NOMO-1 (cell line): ENCODE measurements at regions not wholly inside any gene's neighbourhood (a gene's known extent, or its start where the extent isn't known, plus 50 kb on each side); places are given as distances from the start of the nearest gene placed in this dataset.

Experiments used
- DNase-seq, 2 experiments: peaks; one replicate each; lab custom pipeline; 2025; ENCODE audit not compliant: unreplicated experiment in 2 of 2; lab: John Stamatoyannopoulos, UW

DNA sequence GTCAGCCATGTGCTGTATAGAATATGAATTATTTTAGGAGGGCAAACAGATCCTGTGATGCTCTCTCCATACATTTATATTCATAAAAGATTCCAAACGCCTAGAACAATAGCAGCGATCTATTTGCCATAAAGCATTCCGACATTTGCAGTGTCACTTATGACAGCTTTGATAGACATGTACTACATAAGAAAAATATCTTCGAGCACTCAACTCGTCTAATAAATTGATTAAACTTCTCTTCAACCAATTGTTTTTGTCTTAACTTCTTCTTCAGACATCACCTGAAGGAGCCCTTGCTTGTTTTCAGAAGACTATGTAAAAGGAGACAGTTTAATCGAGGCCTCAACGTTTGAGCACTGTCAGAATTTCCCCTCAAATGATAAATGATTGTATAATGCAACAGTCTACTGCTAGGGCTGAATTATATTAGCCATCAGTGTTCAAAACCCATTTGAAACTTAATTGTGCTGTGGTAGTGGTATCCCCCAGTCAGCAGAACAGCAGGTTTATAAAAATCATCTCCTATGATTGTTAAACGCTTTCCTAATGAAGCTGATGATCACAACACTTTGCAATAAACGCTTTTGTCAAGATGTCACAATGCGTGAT, 158.0 kb upstream of the MGMT start:
- no peak for DNase-seq

DNA sequence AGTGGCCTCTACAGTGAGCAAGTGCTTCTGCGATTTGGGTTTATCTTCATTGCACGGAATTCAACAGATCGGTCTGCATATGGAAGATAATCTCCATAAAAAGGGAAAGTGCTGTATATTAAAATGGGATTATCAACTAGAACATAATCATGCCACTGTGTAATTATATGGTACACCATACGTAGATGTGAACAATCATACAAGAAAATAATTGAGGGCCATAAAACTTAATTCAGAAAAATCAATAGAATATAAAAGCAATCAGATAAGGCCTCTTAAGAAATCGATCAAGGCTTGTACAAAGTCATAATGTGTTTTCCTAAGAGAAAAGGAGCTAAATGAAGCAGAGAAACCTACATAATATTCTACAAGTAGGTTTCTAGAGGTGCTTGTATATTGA, 157.5 kb upstream of the MGMT start:
- no peak for DNase-seq

DNA sequence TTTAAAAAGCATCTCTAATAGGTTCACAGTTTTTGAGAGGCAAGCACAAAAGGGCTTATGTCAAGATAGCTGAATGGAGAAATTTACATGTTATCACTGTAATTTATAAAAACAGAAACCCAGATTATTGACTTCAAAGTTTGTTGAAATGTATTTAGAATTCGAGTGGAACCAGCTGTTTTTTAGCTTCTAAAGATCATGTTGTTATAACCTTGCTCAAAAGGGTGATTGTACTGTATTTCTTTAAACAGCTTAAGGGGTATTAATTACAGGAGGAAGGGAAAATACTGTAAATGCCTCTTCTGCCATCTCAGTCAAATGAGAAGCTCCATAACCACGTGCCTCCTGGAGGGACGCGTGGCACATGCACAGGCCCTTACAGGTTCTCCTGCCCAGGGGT, 156.2 kb upstream of the MGMT start:
- DNase-seq, result no peak

DNA sequence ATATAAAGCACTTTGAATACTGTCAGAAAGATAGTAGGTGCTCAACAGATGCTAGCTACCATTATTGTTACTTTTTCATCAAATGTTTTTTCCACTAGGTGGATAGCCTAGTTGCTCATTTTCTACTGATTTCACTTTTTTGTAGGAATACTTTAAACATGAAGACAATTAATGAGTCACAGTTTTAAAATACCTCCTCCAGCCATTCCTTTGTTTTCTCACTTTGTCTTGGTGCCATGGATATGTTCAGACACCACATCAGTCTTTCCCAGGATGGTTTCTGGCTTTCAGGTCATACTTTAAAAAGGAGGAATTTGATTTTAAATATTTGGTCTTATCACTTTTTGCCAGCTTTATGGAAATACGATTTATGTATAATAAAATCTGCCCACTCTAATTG, 147.1 kb upstream of the MGMT start:
- no peak for DNase-seq

DNA sequence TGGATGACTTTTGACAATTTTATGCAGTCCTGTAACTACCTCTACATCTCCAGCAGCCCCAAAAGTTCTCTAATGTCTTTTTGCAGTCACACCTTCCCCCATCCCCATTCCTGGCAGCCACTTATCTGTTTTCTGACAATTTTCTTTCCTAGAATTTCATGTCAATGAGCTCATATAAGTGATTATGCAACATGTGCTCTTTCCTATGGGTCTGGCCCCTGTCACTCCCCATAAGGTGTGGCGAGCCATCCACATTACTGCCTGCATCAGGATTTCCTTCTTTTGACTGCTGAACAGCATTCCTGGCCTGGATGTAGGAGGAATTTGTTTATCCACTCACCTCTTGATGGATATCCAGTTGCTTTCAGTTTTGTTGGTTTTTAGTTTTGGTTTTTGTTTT, 146.7 kb upstream of the MGMT start:
- no peak for DNase-seq

DNA sequence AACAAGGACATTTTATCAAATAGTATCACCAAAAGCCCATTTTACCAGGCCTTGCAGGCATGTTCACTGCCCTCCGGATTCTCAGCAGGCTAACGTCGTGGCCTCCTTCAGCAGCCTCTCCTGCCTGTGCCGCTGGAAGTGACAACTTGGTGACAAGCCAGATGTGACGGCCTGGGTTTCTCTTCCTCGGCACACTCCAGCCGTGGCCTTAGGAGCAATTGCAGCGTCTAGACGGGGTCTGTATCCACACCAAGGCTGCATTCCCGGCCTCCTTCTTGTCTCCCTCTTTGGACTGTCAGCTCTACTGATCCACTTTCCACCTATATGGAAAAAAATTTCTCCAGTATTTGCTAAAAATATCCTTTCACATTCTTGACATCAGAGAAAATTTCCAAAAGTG, 145.3 kb upstream of the MGMT start:
- DNase-seq, result no peak

DNA sequence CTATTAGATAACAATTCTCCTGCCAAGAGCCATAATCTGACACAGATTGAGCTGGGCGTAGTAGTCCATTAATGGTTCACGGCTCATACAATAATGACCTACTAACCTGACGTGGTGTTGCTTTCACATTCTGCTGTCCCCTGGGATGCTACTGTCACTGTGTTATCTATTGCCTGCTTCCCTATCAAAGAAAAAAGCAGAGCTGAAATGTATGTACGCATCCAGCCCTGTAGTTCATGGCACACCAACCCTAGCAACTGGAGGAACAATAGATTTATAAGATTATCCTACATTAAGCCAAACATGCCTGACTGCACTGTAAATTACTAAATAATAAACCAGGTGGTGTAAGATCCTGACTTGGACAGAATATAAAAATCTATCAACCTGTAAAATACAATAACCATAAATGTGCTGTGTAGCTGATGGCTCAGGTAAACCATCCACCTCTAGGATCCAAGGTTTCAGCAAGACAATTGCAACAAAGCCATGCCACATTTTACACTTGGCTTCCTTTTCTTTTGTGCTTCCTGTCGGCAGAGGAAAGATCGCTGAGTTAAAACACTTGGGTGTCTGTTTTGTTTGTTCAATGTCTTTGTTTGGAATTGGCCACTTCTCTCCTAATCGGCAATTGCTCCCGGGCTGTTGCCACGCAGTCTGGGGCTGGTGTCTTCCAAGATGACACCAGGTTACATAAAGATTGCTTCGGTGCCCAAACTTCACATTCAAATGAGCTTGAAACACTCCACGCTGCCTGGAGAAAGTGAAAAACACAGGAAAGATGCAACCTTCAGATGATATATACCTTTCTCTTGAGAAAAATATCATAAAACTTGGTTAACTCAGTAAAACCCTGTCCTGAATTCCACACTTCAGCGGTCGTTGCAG, 143.9 kb upstream of the MGMT start:
- no peak for DNase-seq

DNA sequence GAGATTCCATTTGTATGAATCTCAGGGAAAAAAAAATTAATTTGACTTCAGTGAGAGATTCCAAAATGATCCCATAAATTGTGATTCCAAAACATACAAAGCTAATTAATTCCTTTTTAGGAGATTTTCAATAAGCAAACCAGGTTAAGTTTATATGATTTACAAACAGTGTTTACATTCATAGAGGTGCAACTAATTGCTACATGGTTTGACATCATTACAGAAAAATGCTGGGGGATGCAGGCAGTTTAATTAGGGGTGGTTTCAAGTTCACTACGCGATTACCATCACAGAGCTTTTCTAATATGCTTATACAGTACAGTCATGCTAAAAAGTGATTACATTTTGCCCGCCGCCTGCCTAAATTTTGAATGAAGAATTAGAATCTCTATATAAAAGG, 143.2 kb upstream of the MGMT start:
- DNase-seq, result no peak

DNA sequence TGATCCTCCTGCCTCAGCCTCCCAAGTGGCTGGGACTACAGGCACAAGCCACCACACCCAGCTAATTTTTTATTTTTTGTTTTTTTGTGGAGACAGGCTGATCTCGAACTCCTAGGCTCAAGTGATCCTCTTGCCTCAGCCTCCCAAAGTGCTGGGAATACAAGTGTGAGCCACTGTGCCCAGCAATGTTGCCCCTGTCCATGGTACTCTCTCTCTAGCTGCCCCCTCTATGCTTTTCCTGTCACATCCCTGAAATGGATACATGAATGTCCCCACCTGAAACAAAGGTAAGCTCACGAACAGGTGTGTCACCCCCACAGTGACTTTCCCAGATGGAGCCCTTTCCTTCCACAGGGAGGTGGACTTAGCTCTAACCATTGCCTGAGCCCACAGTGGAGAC, 141.1 kb upstream of the MGMT start:
- no peak for DNase-seq

DNA sequence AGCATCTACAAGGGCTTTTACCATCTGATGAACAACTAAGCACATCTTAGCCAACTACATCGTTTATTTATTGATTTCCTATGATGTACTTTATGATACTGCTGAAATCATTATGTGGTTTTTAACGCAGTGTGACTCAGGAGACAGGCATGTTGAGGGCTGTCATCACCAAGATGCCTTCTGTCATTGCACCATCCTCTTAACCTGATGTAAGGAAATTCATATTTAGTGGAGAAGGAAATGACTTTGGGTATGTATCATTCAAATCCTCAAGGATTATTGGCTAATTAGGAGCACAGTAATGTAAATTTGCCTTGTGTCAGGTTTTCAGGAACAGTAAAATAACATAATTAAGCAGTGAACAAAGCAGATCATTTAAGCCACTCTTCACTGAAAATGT, 138.5 kb upstream of the MGMT start:
- DNase-seq, result no peak

DNA sequence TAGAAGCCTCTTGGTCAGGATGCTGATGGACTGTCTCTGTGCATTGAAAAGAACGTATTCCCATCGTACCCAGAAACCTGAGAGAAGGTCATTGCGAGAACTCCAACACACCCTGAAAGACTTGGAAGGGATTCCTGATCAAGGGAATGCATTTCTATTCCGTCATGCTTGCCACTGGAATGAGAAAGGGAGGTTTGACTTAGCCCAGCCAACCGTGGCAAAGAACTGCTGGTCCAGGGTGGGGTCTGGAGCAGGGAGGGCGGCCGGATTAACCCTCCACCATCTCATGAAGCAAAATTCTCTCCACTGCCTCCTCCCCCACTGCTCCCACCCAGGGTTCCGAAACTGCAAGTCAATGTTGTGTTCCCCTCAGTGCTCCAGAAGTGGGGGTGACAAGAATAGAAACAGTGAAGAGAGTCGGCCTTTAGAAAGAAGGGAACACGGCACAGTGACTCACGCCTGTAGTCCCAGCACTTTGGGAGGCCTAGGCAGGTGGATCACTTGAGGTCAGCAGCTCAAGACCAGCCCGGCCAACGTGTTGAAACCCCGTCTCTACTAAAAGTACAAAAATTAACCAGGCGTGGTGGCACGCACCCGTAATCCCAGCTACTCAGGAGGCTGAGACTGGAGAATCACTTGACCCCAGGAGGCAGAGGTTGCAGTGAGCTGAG, 137.5 kb upstream of the MGMT start:
- DNase-seq, result no peak

DNA sequence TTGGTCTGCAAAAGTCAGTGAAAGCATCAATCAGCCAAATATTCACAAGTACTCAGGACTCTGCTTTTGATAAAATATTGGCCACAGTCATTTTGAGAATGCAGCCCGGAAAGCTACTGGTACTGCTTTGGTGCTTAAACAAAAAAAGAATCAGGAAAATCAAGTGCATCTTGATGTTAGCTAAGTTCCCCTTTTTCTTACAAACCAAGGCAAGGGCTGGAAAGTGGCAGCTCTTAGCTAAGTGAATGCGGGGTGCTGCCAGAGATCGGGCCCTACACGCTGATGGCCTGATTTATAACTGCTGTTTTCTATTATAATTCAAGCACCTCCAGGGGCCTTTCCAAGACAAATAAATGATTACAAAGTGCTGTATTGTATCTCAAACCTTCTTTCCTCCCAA, 136.8 kb upstream of the MGMT start:
- no peak for DNase-seq

DNA sequence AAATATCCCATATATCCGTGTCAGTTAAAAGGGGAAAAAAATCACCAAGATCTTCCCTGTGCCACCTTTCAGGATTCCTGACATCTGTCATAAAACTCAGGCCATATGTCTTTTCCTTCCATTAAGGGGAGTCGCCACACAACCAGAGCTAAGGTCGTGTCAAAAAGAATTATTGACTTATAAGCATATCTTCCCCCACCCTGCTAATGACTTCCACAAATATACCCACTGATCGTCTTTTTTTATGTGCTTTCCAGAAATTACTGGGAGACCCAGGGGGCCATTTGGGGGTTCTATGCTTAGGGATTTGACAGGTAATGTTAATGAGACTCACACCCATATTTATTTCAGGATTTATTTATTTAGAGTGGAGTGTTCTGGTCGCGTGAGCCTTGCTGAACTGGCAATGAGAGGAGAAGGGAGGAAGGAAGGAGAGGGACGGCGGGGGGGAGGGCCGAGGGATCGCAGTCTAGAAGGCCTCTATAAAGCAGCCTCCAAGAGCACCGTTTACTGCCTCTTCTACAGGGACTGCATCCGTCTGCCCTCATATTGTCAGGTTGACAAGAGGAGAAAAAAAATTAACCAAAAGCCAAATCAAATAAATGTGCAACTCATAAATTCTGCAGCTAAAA, 135.7 kb upstream of the MGMT start:
- no peak for DNase-seq

DNA sequence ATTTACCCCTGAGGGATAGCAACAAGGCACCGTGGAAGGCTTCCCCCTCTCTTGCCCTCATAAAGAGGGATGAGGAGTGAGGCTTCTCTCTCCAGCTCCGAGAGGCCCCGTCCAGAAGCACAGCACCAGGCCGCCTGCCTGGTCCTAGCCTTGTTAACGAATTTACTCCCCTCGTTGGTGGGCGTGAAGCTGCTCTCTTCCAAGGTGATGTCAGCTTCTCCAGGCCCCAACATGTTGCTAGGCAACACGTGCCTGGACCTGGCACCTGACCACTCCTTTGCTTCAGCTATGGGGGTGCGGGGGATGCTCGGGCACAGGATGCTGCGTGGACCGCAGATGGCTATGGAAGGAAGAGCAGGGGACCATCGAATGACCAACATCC, 135.2 kb upstream of the MGMT start:
- DNase-seq, result no peak

DNA sequence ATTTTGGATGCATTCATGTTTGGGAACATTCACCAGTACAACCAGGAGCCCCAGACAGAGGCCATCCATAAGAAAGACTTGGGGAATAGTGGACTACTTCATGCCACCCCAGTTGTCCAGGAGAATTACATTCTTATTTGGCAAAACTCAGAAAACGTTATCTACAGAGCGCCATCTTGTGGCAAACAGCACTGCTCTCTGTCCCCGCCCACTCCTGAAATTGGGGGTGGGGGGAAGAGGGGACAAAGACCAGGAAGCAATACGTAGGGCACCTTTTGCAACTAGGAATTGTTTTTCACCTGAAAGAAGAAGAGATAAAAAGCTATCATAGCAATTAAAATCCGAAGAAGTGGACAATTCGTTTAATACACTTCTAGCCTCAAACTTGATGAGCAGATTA, 134.6 kb upstream of the MGMT start:
- no peak for DNase-seq

DNA sequence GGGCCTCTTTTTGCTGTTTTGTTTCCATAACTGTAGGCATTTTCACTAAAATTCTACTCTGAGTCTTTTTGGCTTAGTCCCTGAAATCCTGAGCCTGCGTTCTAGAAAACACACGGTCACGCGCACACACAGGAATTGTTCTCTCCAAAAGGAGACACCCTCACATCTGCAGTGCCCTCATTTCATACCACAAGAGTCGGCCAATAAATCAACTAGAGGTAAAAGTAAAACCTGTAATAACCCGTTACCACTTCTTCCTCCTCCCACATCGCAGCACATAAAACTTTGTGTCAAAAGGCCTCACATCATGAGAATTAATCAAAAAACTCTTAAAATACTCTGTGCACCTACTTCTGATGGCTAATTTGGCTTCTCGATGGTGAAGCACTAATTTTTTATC, 133.3 kb upstream of the MGMT start:
- DNase-seq, result no peak

DNA sequence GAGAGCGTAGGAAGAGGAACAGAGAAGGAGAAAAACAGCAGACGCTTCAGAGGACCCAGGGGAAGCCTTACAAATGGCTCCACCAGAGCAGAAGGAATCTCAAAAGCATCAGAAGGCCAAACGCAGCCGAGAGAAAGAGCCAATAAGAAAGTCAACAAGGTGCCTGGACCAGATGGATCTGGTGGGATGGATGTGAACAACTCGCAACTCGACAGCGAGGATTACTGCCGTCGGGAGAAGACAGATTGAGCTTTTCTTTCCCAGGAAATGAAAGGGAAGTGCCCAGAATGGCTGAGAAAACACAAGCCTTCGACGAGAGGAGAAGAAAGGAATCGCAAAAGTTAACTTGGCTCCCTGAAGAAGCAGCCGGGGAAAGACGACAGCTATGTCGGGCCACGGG, 132.8 kb upstream of the MGMT start:
- DNase-seq, result no peak

DNA sequence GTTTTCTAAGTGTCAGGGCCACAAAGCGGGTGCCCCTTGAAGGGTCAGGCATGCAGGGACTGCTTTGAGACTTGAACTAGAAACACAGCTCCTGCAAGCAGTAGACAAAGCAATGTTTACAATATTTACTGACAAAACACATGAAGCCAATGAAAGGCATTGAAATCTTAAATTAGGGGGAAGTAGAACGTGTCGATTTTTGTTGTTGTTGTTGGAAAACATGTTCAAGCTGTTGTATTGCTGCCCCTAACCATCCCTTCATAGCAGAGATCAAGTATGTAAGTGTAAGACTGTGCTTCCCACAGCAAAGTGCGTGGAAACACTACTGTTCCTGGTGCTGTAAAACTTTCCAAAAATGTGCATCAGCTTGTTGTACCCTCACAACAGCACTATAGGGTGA, 131.6 kb upstream of the MGMT start:
- no peak for DNase-seq

DNA sequence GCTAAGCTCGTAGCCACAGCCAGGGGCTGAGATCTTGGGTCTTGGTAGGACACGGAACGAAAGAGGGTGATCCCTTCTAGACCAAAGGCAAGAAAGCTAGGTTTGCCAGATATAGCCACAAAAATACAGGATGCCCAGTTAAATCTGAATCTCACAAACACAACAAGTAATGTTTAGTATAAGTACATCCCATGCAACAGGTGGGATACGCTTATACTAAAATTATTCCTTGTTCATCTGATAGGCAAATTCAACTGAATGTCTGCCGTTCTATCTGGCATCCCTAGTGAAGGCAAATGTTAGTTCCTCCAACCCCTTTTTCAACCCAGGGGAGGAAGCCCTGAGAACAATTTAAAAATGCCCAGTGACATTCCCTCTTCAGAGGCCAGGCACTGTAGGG, 131.1 kb upstream of the MGMT start:
- DNase-seq, result no peak

DNA sequence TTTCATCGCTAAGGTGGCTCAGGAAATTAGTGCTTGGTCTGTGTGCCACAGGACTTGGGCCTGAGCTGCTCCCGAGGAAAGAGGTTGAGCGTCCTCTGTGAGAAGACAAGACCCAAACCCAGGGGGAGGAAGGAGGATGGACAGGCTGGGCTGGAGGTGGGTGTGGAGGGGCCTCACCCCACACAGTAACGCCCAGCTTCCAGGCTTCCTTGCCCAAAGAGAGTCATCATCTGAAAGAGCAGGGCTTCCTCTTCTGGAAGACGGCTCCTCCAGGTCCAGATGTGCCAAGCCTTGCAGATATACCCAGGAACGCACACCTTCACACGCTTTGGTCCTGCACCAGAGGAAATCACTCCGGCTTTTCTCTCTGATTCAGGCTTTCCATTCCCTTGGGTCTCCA, 127.8 kb upstream of the MGMT start:
- no peak for DNase-seq

DNA sequence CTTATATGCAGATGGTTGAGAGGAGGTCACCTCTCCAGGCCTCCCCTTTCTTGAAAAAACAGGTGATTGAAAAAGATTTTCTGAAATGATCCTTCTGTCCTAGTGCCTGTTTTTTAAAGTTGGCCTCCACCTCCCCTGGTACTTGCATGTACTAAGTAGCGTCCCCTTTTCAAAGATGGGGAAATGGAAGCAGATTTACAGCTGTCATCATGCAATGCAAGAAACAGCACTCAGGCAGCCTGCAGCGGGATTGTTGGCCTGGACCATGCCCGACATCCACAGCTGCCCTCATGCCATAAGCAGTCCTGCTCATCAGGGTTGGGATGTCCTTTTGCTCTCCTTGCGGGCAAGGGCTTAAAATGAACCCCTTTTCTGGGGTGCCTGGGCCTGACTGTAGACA, 127.2 kb upstream of the MGMT start:
- DNase-seq, result no peak

DNA sequence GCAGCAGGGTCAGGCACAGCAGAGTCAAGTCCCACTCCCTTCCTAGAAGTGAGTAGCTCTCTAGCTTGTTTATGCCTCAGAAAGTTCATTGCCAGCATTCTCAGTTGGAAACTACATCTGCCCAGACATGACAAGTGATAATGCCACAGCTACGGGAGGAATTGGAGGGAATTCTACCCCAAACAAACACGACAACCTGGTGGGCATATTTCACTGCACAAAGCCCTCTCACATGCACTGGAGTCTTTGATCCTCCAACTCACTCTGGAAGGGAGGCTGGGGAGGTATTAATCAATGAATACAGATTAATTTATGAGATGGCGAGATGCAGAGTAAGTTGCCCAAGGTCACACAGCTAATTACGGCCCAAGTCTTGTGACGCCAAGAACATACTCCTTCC, 126.0 kb upstream of the MGMT start:
- no peak for DNase-seq
